ENCODE measurements at regions not wholly inside any gene's neighbourhood (a gene's known extent, or its start where the extent isn't known, plus 50 kb on each side); places are given as distances from the start of the nearest gene placed in this dataset.

DNA sequence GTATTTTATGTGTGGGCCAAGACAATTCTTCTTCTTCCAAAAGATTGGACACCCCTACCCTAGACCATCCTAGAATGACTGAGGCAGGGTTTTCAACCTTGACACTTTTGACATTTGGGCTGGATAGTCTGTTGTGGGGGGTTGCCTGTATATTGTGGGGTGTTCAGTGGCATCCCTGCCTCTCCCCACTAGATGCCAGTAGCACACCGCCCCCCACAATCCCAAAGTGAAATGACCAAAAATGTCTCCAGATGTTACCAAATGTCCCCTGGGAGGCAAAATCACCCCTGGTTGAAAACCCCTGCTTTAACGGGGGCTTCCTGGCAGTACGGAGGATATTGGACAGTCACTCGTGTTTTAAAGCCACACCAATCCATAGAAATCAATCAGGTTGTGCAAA lies 219.6 kb downstream of the PHETA1 start:
- TF ChIP-seq ZNF155 (tag by site-specific recombination; IDR thresholded peaks at IDR 0.05) (no peak), ZNF664 (tag by site-specific recombination; IDR thresholded peaks at IDR 0.05) (no peak)
- TF ChIP-seq, protein P1, sequence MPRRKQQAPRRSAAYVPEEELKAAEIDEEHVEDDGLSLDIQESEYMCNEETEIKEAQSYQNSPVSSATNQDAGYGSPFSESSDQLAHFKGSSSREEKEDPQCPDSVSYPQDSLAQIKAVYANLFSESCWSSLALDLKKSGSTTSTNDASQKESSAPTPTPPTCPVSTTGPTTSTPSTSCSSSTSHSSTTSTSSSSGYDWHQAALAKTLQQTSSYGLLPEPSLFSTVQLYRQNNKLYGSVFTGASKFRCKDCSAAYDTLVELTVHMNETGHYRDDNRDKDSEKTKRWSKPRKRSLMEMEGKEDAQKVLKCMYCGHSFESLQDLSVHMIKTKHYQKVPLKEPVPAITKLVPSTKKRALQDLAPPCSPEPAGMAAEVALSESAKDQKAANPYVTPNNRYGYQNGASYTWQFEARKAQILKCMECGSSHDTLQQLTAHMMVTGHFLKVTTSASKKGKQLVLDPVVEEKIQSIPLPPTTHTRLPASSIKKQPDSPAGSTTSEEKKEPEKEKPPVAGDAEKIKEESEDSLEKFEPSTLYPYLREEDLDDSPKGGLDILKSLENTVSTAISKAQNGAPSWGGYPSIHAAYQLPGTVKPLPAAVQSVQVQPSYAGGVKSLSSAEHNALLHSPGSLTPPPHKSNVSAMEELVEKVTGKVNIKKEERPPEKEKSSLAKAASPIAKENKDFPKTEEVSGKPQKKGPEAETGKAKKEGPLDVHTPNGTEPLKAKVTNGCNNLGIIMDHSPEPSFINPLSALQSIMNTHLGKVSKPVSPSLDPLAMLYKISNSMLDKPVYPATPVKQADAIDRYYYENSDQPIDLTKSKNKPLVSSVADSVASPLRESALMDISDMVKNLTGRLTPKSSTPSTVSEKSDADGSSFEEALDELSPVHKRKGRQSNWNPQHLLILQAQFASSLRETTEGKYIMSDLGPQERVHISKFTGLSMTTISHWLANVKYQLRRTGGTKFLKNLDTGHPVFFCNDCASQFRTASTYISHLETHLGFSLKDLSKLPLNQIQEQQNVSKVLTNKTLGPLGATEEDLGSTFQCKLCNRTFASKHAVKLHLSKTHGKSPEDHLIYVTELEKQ (tag by site-specific recombination; IDR thresholded peaks at IDR 0.05; ENCODE audit: borderline replicate concordance) = no peak

Measured in HEK293 (cell line).